ENCODE measurements at regions not wholly inside any gene's neighbourhood (a gene's known extent, or its start where the extent isn't known, plus 50 kb on each side); places are given as distances from the start of the nearest gene placed in this dataset.
A peak's percentile ranks its signal among the peaks of the same experiment; 100 is the strongest.

DNA sequence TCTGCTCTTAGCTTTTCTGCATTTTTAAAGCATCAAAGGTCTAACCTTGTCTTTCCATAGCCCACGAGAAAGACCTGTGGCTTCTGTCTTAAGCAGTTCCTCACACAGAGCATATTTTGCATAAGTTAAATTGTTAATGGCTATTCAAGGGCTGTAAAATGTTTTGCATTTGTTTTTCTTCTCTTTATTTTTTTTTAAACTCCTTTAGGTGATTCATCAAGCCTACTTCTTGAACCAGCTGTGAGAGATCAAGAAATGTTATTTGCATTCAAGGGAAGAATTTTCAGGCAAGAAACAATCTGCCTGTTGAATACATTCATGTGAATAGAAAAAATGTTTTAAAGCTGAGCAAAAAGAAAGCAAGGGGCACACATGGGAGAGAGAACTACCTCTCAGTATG lies 423.8 kb upstream of the FRG1 start:
- H3K4me1 Mint-ChIP-seq = no peaks in the 10 kb centered on the region
- DNase-seq (no peak), ATAC-seq (no peak)
- no peaks in the 10 kb centered on the region for H3K27me3 ChIP-seq (ENCODE audit: control insufficient read depth in 2 of 2, insufficient read depth in 2 of 2, low read length in 2 of 2)
- H3K27ac Mint-ChIP-seq = no peak overlapping the region
- H3K9me3 Mint-ChIP-seq = peaks cover 0 to 6% (median 3%) of the 10 kb centered on the region in 11 donors
- H3K27me3 Mint-ChIP-seq = peaks cover 0 to 3% (median 0%) of the 10 kb centered on the region in 5 donors
- intact Hi-C loops (cut with micrococcal nuclease) = no loop called here
- no peaks in the 10 kb centered on the region for H3K36me3 Mint-ChIP-seq
- H3K36me3 ChIP-seq (ENCODE audit: control insufficient read depth in 2 of 3, insufficient read depth in 3 of 3, low read length in 3 of 3) = no peaks in the 10 kb centered on the region
- ChIA-PET CTCF (no interaction called here), POLR2A (no interaction called here)
- no peak overlapping the region for H3K27ac ChIP-seq (ENCODE audit: low read depth, low read length)
- no peaks in the 10 kb centered on the region for H3K4me1 ChIP-seq (ENCODE audit: control insufficient read depth in 2 of 2, insufficient read depth in 2 of 2, low read length in 2 of 2)
- H3K4me3 Mint-ChIP-seq = no peak overlapping the region
- no peak overlapping the region for H3K4me3 ChIP-seq (ENCODE audit: low read length)
- H3K9me3 ChIP-seq (ENCODE audit: control insufficient read depth in 2 of 3, low read length in 3 of 3) = no peaks in the 10 kb centered on the region

DNA sequence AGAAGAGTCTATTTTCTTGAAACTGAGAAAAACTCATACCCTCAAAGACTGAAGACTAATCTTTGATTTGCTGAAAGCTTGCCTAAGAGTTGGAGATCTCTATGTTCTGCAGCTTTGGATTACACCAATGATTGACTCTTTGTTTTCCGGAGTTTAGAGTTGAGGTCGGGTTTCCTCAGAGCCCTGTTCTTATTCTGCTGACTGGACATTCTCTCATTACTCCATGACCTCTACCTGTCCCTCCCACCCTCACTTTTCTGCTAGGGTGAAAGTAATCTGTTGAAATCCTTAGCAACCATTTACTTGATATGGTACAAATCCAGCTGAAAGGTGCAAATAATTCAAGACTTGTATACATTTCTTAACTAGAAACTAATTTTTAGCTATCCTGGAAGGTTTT lies 421.5 kb upstream of the FRG1 start:
- peaks cover 0 to 12% (median 4%) of the 10 kb centered on the region in 11 donors for H3K9me3 Mint-ChIP-seq
- no peaks in the 10 kb centered on the region for H3K27me3 Mint-ChIP-seq
- H3K9me3 ChIP-seq (ENCODE audit: control insufficient read depth in 2 of 3, low read length in 3 of 3) = no peaks in the 10 kb centered on the region
- no peaks in the 10 kb centered on the region for H3K4me1 Mint-ChIP-seq
- H3K27ac ChIP-seq (ENCODE audit: low read depth, low read length) = no peak overlapping the region
- no peaks in the 10 kb centered on the region for H3K4me1 ChIP-seq (ENCODE audit: control insufficient read depth in 2 of 2, insufficient read depth in 2 of 2, low read length in 2 of 2)
- H3K36me3 Mint-ChIP-seq = no peaks in the 10 kb centered on the region
- DNase-seq (no peak), ATAC-seq (no peak)
- intact Hi-C loops (cut with micrococcal nuclease) = no loop called here
- ChIA-PET POLR2A (no interaction called here), CTCF (no interaction called here)
- H3K36me3 ChIP-seq (ENCODE audit: control insufficient read depth in 2 of 3, insufficient read depth in 3 of 3, low read length in 3 of 3) = no peaks in the 10 kb centered on the region
- no peak overlapping the region for H3K4me3 ChIP-seq (ENCODE audit: low read length)
- no peaks in the 10 kb centered on the region for H3K27me3 ChIP-seq (ENCODE audit: control insufficient read depth in 2 of 2, insufficient read depth in 2 of 2, low read length in 2 of 2)
- no peak overlapping the region for H3K4me3 Mint-ChIP-seq
- no peak overlapping the region for H3K27ac Mint-ChIP-seq

DNA sequence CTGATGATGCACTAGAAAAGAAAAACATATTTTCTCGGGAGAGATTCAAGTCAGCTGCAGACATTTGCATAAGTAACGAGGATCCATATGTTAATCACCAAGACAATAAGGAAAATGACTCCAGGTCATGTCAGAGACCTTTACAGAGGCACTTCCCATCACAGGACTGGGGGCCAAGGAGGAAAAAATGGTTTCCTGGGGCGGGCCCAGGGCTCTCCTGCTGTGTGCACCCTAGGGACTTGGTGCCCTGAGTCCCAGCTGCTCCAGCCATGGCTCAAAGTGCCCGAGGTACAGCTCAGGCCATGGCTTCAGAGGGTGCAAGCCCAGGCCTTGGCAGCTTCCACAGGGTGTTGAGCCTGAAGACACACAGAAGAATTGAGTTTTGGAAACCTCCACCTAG lies 415.4 kb upstream of the FRG1 start:
- Mint-ChIP-seq H3K9me3 (peaks cover 4 to 49% (median 21%) of the 10 kb centered on the region in 11 donors), H3K4me1 (no peaks in the 10 kb centered on the region), H3K27me3 (no peaks in the 10 kb centered on the region), H3K36me3 (peaks cover 0 to 3% (median 0%) of the 10 kb centered on the region in 5 donors), H3K27ac (no peak overlapping the region), H3K4me3 (no peak overlapping the region)
- H3K4me1 ChIP-seq (ENCODE audit: control insufficient read depth in 2 of 2, insufficient read depth in 2 of 2, low read length in 2 of 2) = no peaks in the 10 kb centered on the region
- H3K4me3 ChIP-seq (ENCODE audit: low read length) = no peak overlapping the region
- CTCF ChIA-PET = no interaction called here
- DNase-seq (no peak), ATAC-seq (no peak)
- no peaks in the 10 kb centered on the region for H3K27me3 ChIP-seq (ENCODE audit: control insufficient read depth in 2 of 2, insufficient read depth in 2 of 2, low read length in 2 of 2)
- H3K27ac ChIP-seq (ENCODE audit: low read depth, low read length) = no peak overlapping the region
- intact Hi-C loops (cut with micrococcal nuclease) = no loop called here
- H3K9me3 ChIP-seq (ENCODE audit: control insufficient read depth in 2 of 3, low read length in 3 of 3) = peaks cover 0 to 12% (median 0%) of the 10 kb centered on the region in 3 experiments
- POLR2A ChIA-PET = no interaction called here
- no peaks in the 10 kb centered on the region for H3K36me3 ChIP-seq (ENCODE audit: control insufficient read depth in 2 of 3, insufficient read depth in 3 of 3, low read length in 3 of 3)

DNA sequence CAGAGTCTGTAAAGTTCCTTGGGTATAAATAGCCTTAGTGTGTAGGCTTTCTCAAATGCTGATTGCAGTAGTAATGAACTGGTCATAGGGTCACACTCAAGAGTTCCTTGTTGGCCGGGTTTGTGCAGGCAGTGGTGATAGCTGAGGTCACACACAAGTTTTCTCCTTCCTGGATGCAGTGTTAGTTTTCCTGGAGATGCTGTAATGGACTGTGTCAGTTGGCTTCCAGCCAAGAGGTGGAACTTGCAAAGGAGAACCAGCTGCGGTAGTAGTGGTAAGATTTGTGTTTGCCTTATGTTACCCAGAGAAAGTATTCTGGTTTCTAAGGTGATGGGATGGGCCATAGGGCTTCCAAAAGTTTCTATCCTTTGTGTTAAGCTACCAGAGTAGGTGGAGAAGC lies 409.8 kb upstream of the FRG1 start:
- Mint-ChIP-seq H3K27ac (no peak overlapping the region), H3K27me3 (peaks cover 0 to under 1% (median 0%) of the 10 kb centered on the region in 5 donors), H3K36me3 (peaks cover 0 to 7% (median 0%) of the 10 kb centered on the region in 5 donors), H3K4me1 (no peaks in the 10 kb centered on the region), H3K9me3 (peaks cover 5 to 60% (median 23%) of the 10 kb centered on the region in 11 donors), H3K4me3 (no peak overlapping the region)
- H3K9me3 ChIP-seq (ENCODE audit: control insufficient read depth in 2 of 3, low read length in 3 of 3) = peaks cover 0 to 15% (median 4%) of the 10 kb centered on the region in 3 experiments
- no peak for DNase-seq
- CTCF ChIA-PET = interaction anchor here (1.0 kb wide), 1 partner anchor 55 kb away, joined by 3 read pairs; no protein-coding TSS in a partner anchor
- intact Hi-C loops (cut with micrococcal nuclease) = no loop called here
- no peaks in the 10 kb centered on the region for H3K36me3 ChIP-seq (ENCODE audit: control insufficient read depth in 2 of 3, insufficient read depth in 3 of 3, low read length in 3 of 3)
- H3K27me3 ChIP-seq (ENCODE audit: control insufficient read depth in 2 of 2, insufficient read depth in 2 of 2, low read length in 2 of 2) = no peaks in the 10 kb centered on the region
- no peak overlapping the region for H3K4me3 ChIP-seq (ENCODE audit: low read length)
- POLR2A ChIA-PET = no interaction called here
- H3K4me1 ChIP-seq (ENCODE audit: control insufficient read depth in 2 of 2, insufficient read depth in 2 of 2, low read length in 2 of 2) = no peaks in the 10 kb centered on the region
- no peak overlapping the region for H3K27ac ChIP-seq (ENCODE audit: low read depth, low read length)
- ATAC-seq = peak; percentile 27

GRCh38 chr4:189533603-189534002 lies 407.1 kb upstream of the FRG1 start:
- no peak overlapping the region for H3K4me3 Mint-ChIP-seq
- H3K4me3 ChIP-seq (ENCODE audit: low read length) = no peak overlapping the region

DNA sequence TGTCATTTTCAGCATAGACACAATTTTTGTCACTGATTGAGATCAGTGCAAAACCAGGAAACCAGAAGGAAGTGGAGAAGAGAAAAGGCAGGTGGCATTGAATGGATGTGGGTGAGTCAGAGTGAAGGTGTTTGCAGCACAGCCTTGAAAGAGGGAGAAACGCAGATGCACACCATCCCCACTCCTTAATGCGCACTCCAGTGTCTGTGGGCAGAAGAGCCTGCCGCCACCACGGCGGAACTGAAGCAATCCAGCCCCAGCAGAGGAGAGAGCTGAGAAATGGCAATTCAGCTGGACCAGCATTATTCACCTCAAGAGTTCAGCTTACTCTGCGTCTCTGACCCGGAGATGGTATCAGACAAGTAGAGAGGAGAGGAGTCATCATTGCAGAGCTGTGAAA lies 393.1 kb upstream of the FRG1 start:
- H3K36me3 ChIP-seq (ENCODE audit: control insufficient read depth in 2 of 3, insufficient read depth in 3 of 3, low read length in 3 of 3) = no peaks in the 10 kb centered on the region
- intact Hi-C loops (cut with micrococcal nuclease) = no loop called here
- Mint-ChIP-seq H3K4me3 (no peak overlapping the region), H3K27ac (no peak overlapping the region), H3K36me3 (no peaks in the 10 kb centered on the region), H3K9me3 (peaks cover 0 to 6% (median 0%) of the 10 kb centered on the region in 11 donors), H3K27me3 (no peaks in the 10 kb centered on the region), H3K4me1 (no peaks in the 10 kb centered on the region)
- H3K4me3 ChIP-seq (ENCODE audit: low read length) = no peak overlapping the region
- no peaks in the 10 kb centered on the region for H3K4me1 ChIP-seq (ENCODE audit: control insufficient read depth in 2 of 2, insufficient read depth in 2 of 2, low read length in 2 of 2)
- no peaks in the 10 kb centered on the region for H3K27me3 ChIP-seq (ENCODE audit: control insufficient read depth in 2 of 2, insufficient read depth in 2 of 2, low read length in 2 of 2)
- DNase-seq (no peak), ATAC-seq (no peak)
- ChIA-PET CTCF (no interaction called here), POLR2A (no interaction called here)
- H3K27ac ChIP-seq (ENCODE audit: low read depth, low read length) = no peak overlapping the region
- no peaks in the 10 kb centered on the region for H3K9me3 ChIP-seq (ENCODE audit: control insufficient read depth in 2 of 3, low read length in 3 of 3)

More at GRCh38 chr4:189533603-189534002, 407.1 kb upstream of the FRG1 start:
- Histone ChIP-seq H3K36me3 (ENCODE audit: control insufficient read depth in 2 of 3, insufficient read depth in 3 of 3, low read length in 3 of 3) (no peaks in the 10 kb centered on the region), H3K27me3 (ENCODE audit: control insufficient read depth in 2 of 2, insufficient read depth in 2 of 2, low read length in 2 of 2) (no peaks in the 10 kb centered on the region), H3K27ac (ENCODE audit: low read depth, low read length) (no peak overlapping the region), H3K4me1 (ENCODE audit: control insufficient read depth in 2 of 2, insufficient read depth in 2 of 2, low read length in 2 of 2) (no peaks in the 10 kb centered on the region), H3K9me3 (ENCODE audit: control insufficient read depth in 2 of 3, low read length in 3 of 3) (peaks cover 0 to 9% (median 4%) of the 10 kb centered on the region in 3 experiments)
- Mint-ChIP-seq H3K27me3 (peaks cover 0 to 5% (median 0%) of the 10 kb centered on the region in 5 donors), H3K27ac (no peak overlapping the region), H3K9me3 (peaks cover 5 to 58% (median 16%) of the 10 kb centered on the region in 11 donors), H3K36me3 (peaks cover 0 to 10% (median 0%) of the 10 kb centered on the region in 5 donors), H3K4me1 (no peaks in the 10 kb centered on the region)
- ChIA-PET POLR2A (no interaction called here), CTCF (no interaction called here)
- intact Hi-C loops (cut with micrococcal nuclease) = no loop called here
- DNase-seq (no peak), ATAC-seq (no peak)

DNA sequence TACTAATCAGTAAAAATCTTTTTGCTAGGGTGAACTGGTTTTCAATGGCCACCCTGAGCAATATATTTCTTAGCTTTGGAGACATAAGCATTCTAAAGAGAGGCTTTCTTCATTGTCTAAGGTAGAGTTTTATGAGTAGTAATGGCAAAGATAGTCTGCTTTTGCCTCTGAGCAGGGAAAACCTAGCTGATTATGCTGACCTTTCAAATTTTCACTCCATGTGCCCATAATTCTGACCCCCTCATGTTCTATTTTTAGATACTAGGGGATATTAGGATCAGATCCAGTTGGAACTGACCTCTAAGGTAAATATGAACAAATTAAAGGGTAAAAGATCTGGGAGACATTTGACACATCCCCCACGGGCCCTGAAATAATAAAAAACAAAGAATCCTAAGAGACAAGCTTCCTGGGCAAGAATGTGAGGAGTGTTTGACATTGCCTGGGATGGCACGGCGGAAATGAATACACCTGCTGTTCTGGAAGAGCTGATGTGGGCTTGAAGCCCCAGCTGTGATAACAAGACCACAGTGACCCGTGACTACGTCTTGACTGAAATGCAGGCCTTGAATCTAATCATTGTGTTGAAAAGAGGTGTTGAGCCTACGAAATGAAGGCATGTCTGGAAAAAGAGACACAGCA lies 392.1 kb upstream of the FRG1 start:
- H3K27ac ChIP-seq (ENCODE audit: low read depth, low read length) = no peak overlapping the region
- no peaks in the 10 kb centered on the region for H3K36me3 Mint-ChIP-seq
- H3K4me3 Mint-ChIP-seq = no peak overlapping the region
- peaks cover 0 to 6% (median 0%) of the 10 kb centered on the region in 11 donors for H3K9me3 Mint-ChIP-seq
- no peak overlapping the region for H3K27ac Mint-ChIP-seq
- H3K4me1 ChIP-seq (ENCODE audit: control insufficient read depth in 2 of 2, insufficient read depth in 2 of 2, low read length in 2 of 2) = no peaks in the 10 kb centered on the region
- intact Hi-C loops (cut with micrococcal nuclease) = no loop called here
- no peaks in the 10 kb centered on the region for H3K9me3 ChIP-seq (ENCODE audit: control insufficient read depth in 2 of 3, low read length in 3 of 3)
- POLR2A ChIA-PET = no interaction called here
- DNase-seq (no peak), ATAC-seq (no peak)
- CTCF ChIA-PET = no interaction called here
- no peaks in the 10 kb centered on the region for H3K36me3 ChIP-seq (ENCODE audit: control insufficient read depth in 2 of 3, insufficient read depth in 3 of 3, low read length in 3 of 3)
- no peaks in the 10 kb centered on the region for H3K27me3 ChIP-seq (ENCODE audit: control insufficient read depth in 2 of 2, insufficient read depth in 2 of 2, low read length in 2 of 2)
- H3K4me3 ChIP-seq (ENCODE audit: low read length) = no peak overlapping the region
- H3K4me1 Mint-ChIP-seq = no peaks in the 10 kb centered on the region
- H3K27me3 Mint-ChIP-seq = no peaks in the 10 kb centered on the region
